ENCODE measurements at regions not wholly inside any gene's neighbourhood (a gene's known extent, or its start where the extent isn't known, plus 50 kb on each side); places are given as distances from the start of the nearest gene placed in this dataset.
"Not testable (repeated sequence)": the region's sequence is repeated elsewhere in the genome, so short reads cannot be mapped to it uniquely, and the experiment has no call there.

DNA sequence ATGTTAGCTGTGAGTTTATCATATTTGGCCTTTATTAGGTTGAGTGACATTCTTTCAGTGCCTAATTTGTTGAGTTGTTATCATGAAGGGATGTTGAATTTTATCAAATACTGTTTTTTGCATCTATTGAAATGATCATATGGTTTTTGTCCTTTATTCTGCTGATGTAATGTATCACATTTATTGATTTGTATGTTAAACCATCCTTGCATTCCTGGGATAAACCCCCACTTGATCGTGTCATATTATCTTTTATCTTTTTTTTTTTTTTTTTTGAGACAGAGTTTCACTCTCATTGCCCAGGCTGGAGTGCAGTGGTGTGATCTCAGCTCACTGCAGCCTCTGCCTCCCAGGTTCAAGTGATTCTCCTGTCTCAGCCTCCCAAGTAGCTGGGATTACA is 51.9 kb upstream of the MFGE8 start:
- DNase-seq: not testable (repeated sequence)

- no peak for DNase-seq
Observed at GRCh38 chr15:88970232-88970631, 57.1 kb upstream of the MFGE8 start.

- no peak for DNase-seq
Observed at GRCh38 chr15:88974392-88974791, 61.2 kb upstream of the MFGE8 start.

GRCh38 chr15:88975891-88976290 is 62.7 kb upstream of the MFGE8 start:
- DNase-seq: no peak

DNA sequence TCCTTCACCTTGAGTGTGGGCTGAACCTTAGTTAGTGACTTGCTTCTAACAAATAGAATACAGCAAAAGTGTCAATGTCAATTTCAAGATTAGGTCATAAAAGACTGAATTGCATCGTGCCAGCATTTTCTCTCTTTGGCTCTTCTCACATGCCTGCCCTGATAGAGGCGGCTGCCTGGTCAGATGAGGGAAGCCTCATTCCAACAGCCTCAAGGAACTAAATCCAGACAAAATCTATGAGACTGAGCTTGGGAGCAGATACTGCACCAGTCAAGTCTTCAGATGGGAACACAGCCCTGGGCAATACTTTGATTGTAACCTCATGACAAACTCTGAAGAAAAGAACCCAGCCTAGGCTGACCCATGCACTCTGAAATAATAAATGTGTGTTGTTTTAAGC is 63.5 kb upstream of the MFGE8 start:
- DNase-seq: no peak

- DNase-seq: no peak
Observed at GRCh38 chr15:88979674-88980073, 66.5 kb upstream of the MFGE8 start.

GRCh38 chr15:88980498-88980897 is 67.3 kb upstream of the MFGE8 start:
- no peak for DNase-seq

- no peak for DNase-seq
Observed at GRCh38 chr15:88981244-88982215, 68.4 kb upstream of the MFGE8 start.

DNA sequence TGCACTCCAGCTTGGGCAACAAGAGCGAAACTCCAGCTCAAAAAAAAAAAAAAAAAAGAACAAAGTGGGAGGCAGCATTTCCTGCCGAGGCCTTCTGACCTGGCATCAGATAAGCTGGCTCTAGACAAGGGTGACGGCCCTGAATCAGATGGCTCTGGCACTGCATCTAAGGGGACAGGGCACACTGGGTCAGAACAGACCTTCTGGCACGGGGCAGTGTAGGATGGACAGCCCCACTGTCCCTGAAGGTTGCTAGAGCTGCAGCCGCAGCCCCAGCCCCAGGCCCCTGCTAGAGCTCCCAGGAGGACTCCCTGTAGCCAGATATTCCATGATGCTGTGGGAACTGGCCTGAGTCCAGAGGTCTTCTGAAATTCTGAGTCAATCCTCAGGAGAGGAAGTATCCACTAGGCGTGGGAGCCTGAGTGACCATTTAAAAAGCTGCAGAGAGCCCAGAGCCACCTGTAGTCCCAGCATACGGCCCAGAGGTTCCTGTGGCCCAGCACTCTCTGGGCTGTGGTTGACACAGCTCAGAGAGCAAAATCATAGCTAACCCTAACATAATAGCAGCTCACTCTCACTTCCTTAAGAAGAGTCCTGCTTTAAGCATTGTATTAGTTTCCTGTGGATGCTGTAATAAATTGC is 69.2 kb upstream of the MFGE8 start:
- DNase-seq: peak; percentile 30 to 36

GRCh38 chr15:88982946-88983342 is 69.8 kb upstream of the MFGE8 start:
- DNase-seq: no peak

GRCh38 chr15:88983861-88984429 is 70.8 kb upstream of the MFGE8 start:
- DNase-seq: no peak

DNA sequence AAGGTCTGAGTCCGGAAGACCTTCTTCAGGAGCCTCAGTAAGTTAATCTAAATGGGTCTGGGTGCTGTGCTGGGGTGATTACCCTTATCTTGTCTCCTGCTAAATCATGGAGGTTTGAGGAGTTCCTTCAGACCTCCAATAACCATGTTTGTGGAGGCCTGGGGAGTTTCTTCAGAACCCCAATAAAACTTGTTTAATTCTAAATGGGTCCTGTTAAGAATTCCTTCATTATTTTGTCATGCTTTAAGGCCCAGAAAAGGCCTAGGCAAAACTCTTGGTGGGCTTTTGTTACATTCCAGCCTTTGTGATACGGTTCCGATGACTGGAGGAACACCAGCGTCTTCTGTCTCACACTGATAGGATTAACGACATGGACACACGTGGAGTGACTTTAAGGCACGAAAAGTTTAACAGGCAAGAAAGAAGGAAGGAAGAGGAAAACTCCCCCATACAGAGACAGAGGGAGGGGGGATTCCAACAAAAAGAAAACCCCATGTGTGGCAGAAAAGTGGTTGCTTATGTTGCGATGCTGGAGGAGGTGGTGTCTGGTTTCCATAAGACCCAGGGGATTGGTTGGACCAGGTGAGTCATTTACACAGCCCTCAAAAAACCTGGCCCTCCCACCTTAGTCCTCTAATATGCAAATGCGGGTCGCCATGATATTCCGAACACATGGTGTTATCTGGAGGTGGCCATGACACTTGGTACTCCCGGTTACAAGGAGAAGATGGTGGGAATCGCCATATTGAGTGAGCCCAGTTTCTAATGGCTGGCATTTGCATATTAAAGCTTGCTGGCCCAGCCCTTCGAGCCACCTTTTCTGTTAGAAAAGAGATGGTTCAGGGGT is 72.6 kb upstream of the MFGE8 start:
- no peak for DNase-seq

DNA sequence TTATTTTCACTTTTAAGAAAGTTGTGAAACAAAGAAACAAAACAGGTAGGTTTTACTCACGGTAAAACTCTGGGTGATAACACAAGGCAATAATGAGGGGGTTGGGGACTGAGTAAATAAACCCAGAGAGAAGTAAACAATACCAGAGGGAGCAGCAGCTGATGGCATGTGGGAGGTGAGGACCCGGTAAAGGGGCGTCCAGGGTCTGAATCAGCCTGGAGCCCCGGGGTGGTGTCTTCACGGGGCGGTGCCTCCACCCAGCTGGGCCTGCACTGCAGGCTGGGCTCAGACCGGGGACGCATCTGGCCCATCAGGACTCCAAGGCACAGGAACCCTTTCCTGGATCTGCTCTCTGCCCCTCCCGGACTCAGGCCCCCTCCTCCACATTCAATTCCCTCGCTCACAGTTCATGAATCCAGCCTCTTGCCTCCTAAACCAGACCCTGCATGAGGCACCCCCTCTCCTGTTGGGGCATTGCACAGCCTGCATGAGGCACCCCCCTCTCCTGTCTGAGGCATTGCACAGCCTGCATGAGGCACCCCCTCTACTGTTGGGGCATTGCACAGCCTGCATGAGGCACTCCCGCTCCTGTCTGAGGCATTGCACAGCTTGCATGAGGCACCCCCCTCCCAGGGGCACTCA is 73.9 kb upstream of the MFGE8 start:
- DNase-seq: no peak

DNA sequence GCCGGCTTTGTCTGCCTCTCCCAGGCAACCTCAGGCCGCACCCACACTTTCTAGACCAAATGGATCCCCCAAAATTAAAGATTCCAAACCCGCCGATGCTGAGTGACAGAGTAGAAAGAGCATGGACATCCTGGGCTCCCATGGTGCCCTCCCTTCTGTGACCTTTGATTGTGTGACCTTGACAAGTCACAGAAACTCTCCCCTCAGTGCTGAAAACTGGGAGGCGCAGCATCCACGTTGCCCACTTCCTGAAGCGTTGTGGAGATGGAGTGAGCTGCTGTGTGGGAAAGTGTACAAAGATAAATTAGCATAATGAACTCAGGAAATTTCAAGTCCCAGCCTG is 74.4 kb upstream of the MFGE8 start:
- no peak for DNase-seq

GRCh38 chr15:88987934-88988671 is 74.9 kb upstream of the MFGE8 start:
- no peak for DNase-seq

DNA sequence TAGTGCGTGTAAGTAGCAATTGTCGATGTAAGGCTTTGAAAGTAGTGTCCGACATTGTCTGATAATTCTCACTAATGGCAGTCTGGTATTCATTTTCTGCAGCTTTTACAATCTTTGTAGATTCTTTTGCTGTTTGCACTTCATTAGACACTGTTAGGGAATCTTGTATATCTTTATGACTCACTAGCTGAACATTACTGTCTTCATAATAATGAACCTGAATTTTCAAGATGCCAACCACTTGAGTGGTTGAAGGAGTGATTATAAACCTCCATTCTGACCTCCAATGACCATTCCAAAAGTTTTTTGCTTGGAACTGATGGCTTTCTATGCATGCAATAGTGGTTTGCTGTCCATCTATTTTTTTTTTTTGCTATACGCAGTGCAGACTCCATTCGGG is 76.4 kb upstream of the MFGE8 start:
- peak; percentile 15 to 36 for DNase-seq

GRCh38 chr15:88990185-88990679 is 77.1 kb upstream of the MFGE8 start:
- DNase-seq: no peak

DNA sequence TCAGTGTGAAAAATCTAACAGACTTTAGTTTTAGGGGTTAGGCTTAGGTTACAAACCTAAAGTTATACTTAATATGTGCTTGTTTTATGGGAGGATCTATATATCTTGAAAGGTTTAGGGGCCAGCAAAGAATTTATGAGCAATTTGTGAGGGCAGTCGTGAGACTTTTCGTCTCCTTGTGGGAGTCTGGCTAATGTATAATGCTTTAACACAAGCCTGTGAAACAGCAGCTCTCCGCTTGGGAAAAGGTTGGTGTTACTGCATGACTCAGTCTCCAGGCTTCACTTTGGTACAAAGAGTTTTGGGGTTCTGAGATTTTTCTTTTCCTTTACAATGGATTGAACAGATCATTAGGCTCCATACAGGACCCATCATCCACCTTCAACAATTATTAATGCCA is 79.0 kb upstream of the MFGE8 start:
- DNase-seq: no peak

DNA sequence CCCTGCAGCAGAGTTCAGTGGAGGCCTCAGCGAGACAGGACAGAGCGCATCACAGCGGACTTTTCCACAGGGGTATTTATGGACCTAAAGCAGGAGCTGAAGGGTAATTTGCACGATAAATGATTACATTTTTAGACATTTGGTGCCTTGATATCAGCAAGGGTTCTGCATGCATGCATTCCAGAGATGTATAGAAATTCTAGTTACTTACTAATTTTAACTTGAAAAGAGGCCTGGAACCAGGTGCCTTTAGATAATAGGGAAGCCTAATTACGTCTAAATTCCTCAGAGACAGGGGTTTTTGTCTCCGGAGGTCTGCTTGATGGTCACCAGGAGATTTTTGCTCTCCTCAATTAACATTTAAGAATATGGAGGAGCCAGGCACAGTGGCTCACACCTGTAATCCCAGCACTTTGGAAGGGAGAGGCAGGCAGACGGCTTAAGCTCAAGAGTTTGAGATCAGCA is 79.8 kb upstream of the MFGE8 start:
- no peak for DNase-seq

GRCh38 chr15:88993662-88994061 is 80.5 kb upstream of the MFGE8 start:
- DNase-seq: no peak

GRCh38 chr15:88994286-88994685 is 81.1 kb upstream of the MFGE8 start:
- DNase-seq: no peak

Data from right lung (tissue), 2 donors.